Trophoblast cell (in vitro differentiated cells and primary cell): ENCODE measurements at regions not wholly inside any gene's neighbourhood (a gene's known extent, or its start where the extent isn't known, plus 50 kb on each side); places are given as distances from the start of the nearest gene placed in this dataset.
A peak's percentile ranks its signal among the peaks of the same experiment; 100 is the strongest.

ENCODE experiments used
- DNase-seq, 2 donors: peaks; one replicate each; pipeline ENCODE4 v3.0.0-alpha.2; 2016
- H2AFZ ChIP-seq: 2 replicates; pipeline ENCODE4 v1.6.1; 2013; ENCODE audit warnings: low read length, moderate library complexity, mild to moderate bottlenecking; ENCODE audit not compliant: insufficient read depth, poor library complexity
- H2AK5ac ChIP-seq: 2 replicates; pipeline ENCODE4 v1.6.1; 2013; ENCODE audit warnings: mild to moderate bottlenecking, low read length
- H2BK120ac ChIP-seq: 2 replicates; pipeline ENCODE4 v1.6.1; 2013; ENCODE audit warnings: low read length, mild to moderate bottlenecking, moderate library complexity; ENCODE audit not compliant: insufficient read depth, poor library complexity
- H2BK12ac ChIP-seq: 2 replicates; pipeline ENCODE4 v1.6.1; 2013; ENCODE audit warnings: mild to moderate bottlenecking, low read length, moderate library complexity
- H2BK5ac ChIP-seq: 2 replicates; pipeline ENCODE4 v1.6.1; 2013; ENCODE audit warnings: low read length, low read depth, moderate library complexity, mild to moderate bottlenecking; ENCODE audit not compliant: poor library complexity
- H3K14ac ChIP-seq: 2 replicates; pipeline ENCODE4 v1.6.1; 2013; ENCODE audit warnings: mild to moderate bottlenecking, low read length
- H3K18ac ChIP-seq: 2 replicates; pipeline ENCODE4 v1.6.1; 2013; ENCODE audit warnings: mild to moderate bottlenecking, low read length
- H3K23ac ChIP-seq: 2 replicates; pipeline ENCODE4 v1.6.1; 2013; ENCODE audit warnings: low read length
- H3K27ac ChIP-seq: 2 replicates; pipeline ENCODE4 v1.5.1; 2013; ENCODE audit warnings: low read depth, mild to moderate bottlenecking, inconsistent platforms, low read length, moderate library complexity
- H3K27me3 ChIP-seq: 2 replicates; pipeline ENCODE4 v1.6.1; 2013; ENCODE audit warnings: inconsistent platforms, mild to moderate bottlenecking, low read length, moderate library complexity; ENCODE audit not compliant: insufficient read depth
- H3K36me3 ChIP-seq, 2 experiments: 1 replicate in 1 of 2; 2 replicates in 1 of 2; pipeline ENCODE4 v1.6.1; 2013; ENCODE audit warnings: low read length in 2 of 2, mild to moderate bottlenecking in 2 of 2, moderate library complexity in 1 of 2; ENCODE audit not compliant: insufficient read depth in 2 of 2, control insufficient read depth in 1 of 2
- H3K4ac ChIP-seq: 2 replicates; pipeline ENCODE4 v1.6.1; 2013; ENCODE audit warnings: low read depth, mild to moderate bottlenecking, low read length, moderate library complexity
- H3K4me1 ChIP-seq, 2 experiments: 1 replicate in 1 of 2; 2 replicates in 1 of 2; pipeline ENCODE4 v1.6.1; 2013; ENCODE audit warnings: low read length in 2 of 2, mild to moderate bottlenecking in 2 of 2, moderate library complexity in 1 of 2; ENCODE audit not compliant: insufficient read depth in 2 of 2, control insufficient read depth in 1 of 2
- H3K4me2 ChIP-seq: 2 replicates; pipeline ENCODE4 v1.6.1; 2013; ENCODE audit warnings: inconsistent platforms, mild to moderate bottlenecking, low read length, moderate library complexity
- H3K4me3 ChIP-seq: 2 replicates; pipeline ENCODE4 v1.5.1; 2013; ENCODE audit warnings: mild to moderate bottlenecking, low read depth, low read length, inconsistent platforms
- H3K79me1 ChIP-seq: one replicate; pipeline ENCODE4 v1.6.1; 2013; ENCODE audit warnings: low read length
- H3K79me2 ChIP-seq: 2 replicates; pipeline ENCODE4 v1.6.1; 2013; ENCODE audit warnings: low read length, mild to moderate bottlenecking; ENCODE audit not compliant: control insufficient read depth, insufficient read depth, poor library complexity
- H3K9ac ChIP-seq: 2 replicates; pipeline ENCODE4 v1.6.1; 2013; ENCODE audit warnings: mild to moderate bottlenecking, low read length
- H3K9me3 ChIP-seq: 2 replicates; pipeline ENCODE4 v1.6.1; 2013; ENCODE audit warnings: low read depth, mild to moderate bottlenecking, control low read depth, inconsistent platforms, low read length; ENCODE audit not compliant: insufficient read depth
- H4K12ac ChIP-seq: 2 replicates; pipeline ENCODE4 v1.6.1; 2013; ENCODE audit warnings: low read depth, mild to moderate bottlenecking, low read length, moderate library complexity
- H4K8ac ChIP-seq: 2 replicates; pipeline ENCODE4 v1.6.1; 2013; ENCODE audit warnings: low read depth, mild to moderate bottlenecking, low read length, moderate library complexity
- H4K91ac ChIP-seq: one replicate; pipeline ENCODE4 v1.6.1; 2013; ENCODE audit warnings: low read depth, mild to moderate bottlenecking, low read length, moderate library complexity
- WGBS: extraction: QIAGEN DNeasy Blood & Tissue Kit; methylation state at CpG from one replicate; pipeline ENCODE4 v1.1.7; 2013; ENCODE audit warnings: missing lambda C conversion rate; ENCODE audit not compliant: insufficient read length, insufficient coverage; ENCODE audit errors: extremely low coverage; 5-methylcytosine and 5-hydroxymethylcytosine counted together

GRCh38 chr1:118294875-118295642 lies 110.0 kb upstream of the SPAG17 start:
- H2AFZ ChIP-seq = peak overlapping the region; percentile 39
- peaks cover 9 to 11% of the 10 kb centered on the region in 2 experiments for H3K4me1 ChIP-seq
- peak overlapping the region; percentile 72 for H2AK5ac ChIP-seq
- no peak overlapping the region for H3K4me3 ChIP-seq
- peak overlapping the region; percentile 20 for H3K4ac ChIP-seq
- H3K79me1 ChIP-seq = peaks cover 2% of the 10 kb centered on the region
- H4K12ac ChIP-seq = no peak overlapping the region
- H3K36me3 ChIP-seq = no peaks in the 10 kb centered on the region
- H3K9me3 ChIP-seq = no peaks in the 10 kb centered on the region
- WGBS = no CpG with 5 or more reads among the region's 6 CpGs
- peak overlapping the region; percentile 75 for H3K27ac ChIP-seq
- no peak overlapping the region for H3K23ac ChIP-seq
- no peaks in the 10 kb centered on the region for H3K79me2 ChIP-seq
- H3K27me3 ChIP-seq = no peaks in the 10 kb centered on the region
- H2BK12ac ChIP-seq = peak overlapping the region; percentile 78
- H3K14ac ChIP-seq = no peak overlapping the region
- H2BK5ac ChIP-seq = peak overlapping the region; percentile 64
- peak overlapping the region; percentile 64 for H2BK120ac ChIP-seq
- peak overlapping the region; percentile 49 for H4K8ac ChIP-seq
- H3K4me2 ChIP-seq = peak overlapping the region; percentile 7
- peak overlapping the region; percentile 73 for H4K91ac ChIP-seq
- DNase-seq = peak in 1 of 2 donors; percentile 50
- peak overlapping the region; percentile 74 for H3K18ac ChIP-seq
- H3K9ac ChIP-seq = no peak overlapping the region

GRCh38 chr1:118291661-118292060 lies 106.6 kb upstream of the SPAG17 start:
- Histone ChIP-seq H4K91ac (no peak overlapping the region), H3K4me1 (peaks cover 9% of the 10 kb centered on the region in 2 experiments), H2BK5ac (no peak overlapping the region), H3K4ac (no peak overlapping the region), H3K27ac (no peak overlapping the region), H3K4me2 (no peak overlapping the region), H3K4me3 (no peak overlapping the region), H3K79me1 (no peaks in the 10 kb centered on the region), H2BK12ac (no peak overlapping the region), H2BK120ac (no peak overlapping the region), H3K23ac (no peak overlapping the region), H3K9me3 (no peaks in the 10 kb centered on the region), H2AK5ac (no peak overlapping the region), H3K27me3 (no peaks in the 10 kb centered on the region), H3K14ac (no peak overlapping the region), H4K8ac (peak overlapping the region; percentile 25), H4K12ac (no peak overlapping the region), H3K9ac (no peak overlapping the region), H3K18ac (no peak overlapping the region), H2AFZ (no peak overlapping the region), H3K36me3 (no peaks in the 10 kb centered on the region), H3K79me2 (no peaks in the 10 kb centered on the region)
- WGBS = no CpG with 5 or more reads among the region's 6 CpGs
- peak; percentile 68 to 74 for DNase-seq

GRCh38 chr1:118290571-118290970 lies 105.5 kb upstream of the SPAG17 start:
- Histone ChIP-seq H2BK12ac (no peak overlapping the region), H3K9ac (no peak overlapping the region), H3K4me1 (peaks cover 9% of the 10 kb centered on the region in 2 experiments), H3K14ac (no peak overlapping the region), H4K91ac (no peak overlapping the region), H3K4me3 (no peak overlapping the region), H3K79me1 (no peaks in the 10 kb centered on the region), H4K12ac (no peak overlapping the region), H2BK120ac (no peak overlapping the region), H2AK5ac (no peak overlapping the region), H3K79me2 (no peaks in the 10 kb centered on the region), H3K18ac (no peak overlapping the region), H3K36me3 (no peaks in the 10 kb centered on the region), H3K27ac (no peak overlapping the region), H3K27me3 (no peaks in the 10 kb centered on the region), H4K8ac (no peak overlapping the region), H3K4me2 (no peak overlapping the region), H2AFZ (no peak overlapping the region), H2BK5ac (no peak overlapping the region), H3K4ac (no peak overlapping the region), H3K23ac (no peak overlapping the region), H3K9me3 (no peaks in the 10 kb centered on the region)
- no CpG with 5 or more reads among the region's 6 CpGs for WGBS
- DNase-seq = peak; percentile 80 to 90

- Histone ChIP-seq H3K4ac (no peak overlapping the region), H2AK5ac (no peak overlapping the region), H3K4me3 (no peak overlapping the region), H4K91ac (no peak overlapping the region), H3K9me3 (no peaks in the 10 kb centered on the region), H3K23ac (no peak overlapping the region), H3K36me3 (no peaks in the 10 kb centered on the region), H3K79me1 (no peaks in the 10 kb centered on the region), H3K79me2 (no peaks in the 10 kb centered on the region), H2BK120ac (no peak overlapping the region), H3K27ac (no peak overlapping the region), H2BK12ac (no peak overlapping the region), H3K4me1 (peaks cover 6% of the 10 kb centered on the region in 2 experiments), H3K27me3 (no peaks in the 10 kb centered on the region), H2AFZ (no peak overlapping the region), H3K14ac (no peak overlapping the region), H4K12ac (no peak overlapping the region), H2BK5ac (no peak overlapping the region), H3K4me2 (no peak overlapping the region), H4K8ac (no peak overlapping the region), H3K9ac (no peak overlapping the region), H3K18ac (no peak overlapping the region)
- no CpG with 5 or more reads among the region's 4 CpGs for WGBS
- DNase-seq = peak; percentile 67 to 88
Observed at GRCh38 chr1:118290046-118290445, 105.0 kb upstream of the SPAG17 start.
